ENCODE measurements at regions not wholly inside any gene's neighbourhood (a gene's known extent, or its start where the extent isn't known, plus 50 kb on each side); places are given as distances from the start of the nearest gene placed in this dataset.

GRCh38 chr19:32265995-32266394 lies 79.4 kb upstream of the ZNF507 start:
- no peak for DNase-seq

- DNase-seq = no peak
Observed at GRCh38 chr19:32266460-32266859, 79.0 kb upstream of the ZNF507 start.

GRCh38 chr19:32268381-32268780 lies 77.0 kb upstream of the ZNF507 start:
- DNase-seq = no peak

- DNase-seq = no peak
Observed at GRCh38 chr19:32269831-32270230, 75.6 kb upstream of the ZNF507 start.

GRCh38 chr19:32273483-32273882 lies 71.9 kb upstream of the ZNF507 start:
- DNase-seq = no peak

GRCh38 chr19:32287086-32287485 lies 58.3 kb upstream of the ZNF507 start:
- no peak for DNase-seq

GRCh38 chr19:32287811-32288227 lies 57.6 kb upstream of the ZNF507 start:
- DNase-seq = no peak

GRCh38 chr19:32289566-32290210 lies 55.7 kb upstream of the ZNF507 start:
- no peak for DNase-seq

GRCh38 chr19:32291876-32292275 lies 53.5 kb upstream of the ZNF507 start:
- no peak for DNase-seq

- DNase-seq = no peak
Observed at GRCh38 chr19:32294871-32295438, 50.5 kb upstream of the ZNF507 start.

Measured in effector CD4-positive, alpha-beta T cell (primary cell).